Muscle of leg (tissue), 3 donors: ENCODE measurements at regions not wholly inside any gene's neighbourhood (a gene's known extent, or its start where the extent isn't known, plus 50 kb on each side); places are given as distances from the start of the nearest gene placed in this dataset.
A peak's percentile ranks its signal among the peaks of the same experiment; 100 is the strongest.

Source experiments
- DNase-seq: peaks from one replicate; pipeline ENCODE4 v3.0.0; 2013
- H3K27ac ChIP-seq: one replicate; pipeline ENCODE4 v1.5.1; 2013; ENCODE audit warnings: mild to moderate bottlenecking, low read length, control low read depth
- H3K27me3 ChIP-seq: one replicate; pipeline ENCODE4 v1.6.1; 2013; ENCODE audit warnings: low read length; ENCODE audit not compliant: control insufficient read depth, insufficient read depth
- H3K36me3 ChIP-seq: one replicate; pipeline ENCODE4 v1.6.1; 2013; ENCODE audit warnings: low read length; ENCODE audit not compliant: control insufficient read depth, insufficient read depth
- H3K4me1 ChIP-seq: one replicate; pipeline ENCODE4 v1.6.1; 2013; ENCODE audit warnings: low read length; ENCODE audit not compliant: control insufficient read depth, insufficient read depth
- H3K4me3 ChIP-seq: one replicate; pipeline ENCODE4 v1.5.1; 2013; ENCODE audit warnings: low read length, control low read depth
- H3K9me3 ChIP-seq: replicated peaks from 2 replicates; pipeline ENCODE4 v1.6.1; 2013; ENCODE audit warnings: low read depth, low read length; ENCODE audit not compliant: control insufficient read depth
- WGBS: methylation state at CpG from one replicate; pipeline ENCODE4 v1.1.5; 2013; ENCODE audit warnings: missing lambda C conversion rate; ENCODE audit not compliant: insufficient coverage; 5-methylcytosine and 5-hydroxymethylcytosine counted together

DNA sequence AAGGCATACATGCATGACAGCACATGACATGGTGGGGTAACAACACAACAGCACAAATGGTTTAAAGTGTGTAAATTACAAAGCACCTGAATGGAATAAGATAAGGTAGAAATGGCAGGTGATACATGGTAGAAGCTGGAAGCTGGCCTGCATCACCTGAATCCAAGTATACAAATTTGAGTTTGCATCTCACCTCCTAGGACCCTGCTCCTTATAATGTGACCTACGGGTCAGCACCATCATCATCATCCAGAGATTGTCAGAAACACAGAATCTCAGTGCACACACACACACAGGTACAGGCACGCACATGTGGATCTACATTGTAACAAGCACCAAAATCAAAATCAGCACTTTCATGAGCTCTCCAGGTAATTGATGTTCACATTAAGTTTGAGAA lies 1048.2 kb upstream of the AUTS2 start:
- peaks cover 1% of the 10 kb centered on the region for H3K27me3 ChIP-seq
- H3K9me3 ChIP-seq, result no peaks in the 10 kb centered on the region
- H3K36me3 ChIP-seq, result no peaks in the 10 kb centered on the region
- no peak for DNase-seq
- no peak overlapping the region for H3K4me3 ChIP-seq
- no peak overlapping the region for H3K27ac ChIP-seq
- H3K4me1 ChIP-seq, result no peaks in the 10 kb centered on the region
- WGBS, result 100% methylated on average over 1 of the region's 2 CpGs

DNA sequence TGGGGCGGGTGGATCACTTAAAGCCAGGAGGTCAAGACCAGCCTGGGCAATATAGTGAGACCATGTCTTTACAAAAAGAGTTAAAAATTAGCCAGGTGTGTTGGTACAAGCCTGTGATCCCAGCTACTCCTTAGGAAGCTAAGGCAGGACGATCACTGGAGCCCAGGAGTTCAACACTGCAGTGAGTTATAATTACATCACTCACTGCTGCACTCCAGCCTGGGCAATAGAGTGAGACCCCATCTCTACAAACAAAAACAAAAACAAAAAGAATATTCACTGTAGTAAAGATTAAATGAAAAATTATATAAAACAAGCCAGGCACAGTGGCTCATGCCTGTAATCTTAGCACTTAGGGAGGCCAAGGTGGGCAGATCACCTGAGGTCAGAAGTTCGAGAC lies 1047.6 kb upstream of the AUTS2 start:
- DNase-seq, result no peak
- Histone ChIP-seq H3K4me1 (no peaks in the 10 kb centered on the region), H3K27ac (no peak overlapping the region), H3K9me3 (no peaks in the 10 kb centered on the region), H3K36me3 (no peaks in the 10 kb centered on the region), H3K27me3 (no peaks in the 10 kb centered on the region), H3K4me3 (no peak overlapping the region)
- WGBS, result 88% methylated on average over 1 of the region's 3 CpGs

DNA sequence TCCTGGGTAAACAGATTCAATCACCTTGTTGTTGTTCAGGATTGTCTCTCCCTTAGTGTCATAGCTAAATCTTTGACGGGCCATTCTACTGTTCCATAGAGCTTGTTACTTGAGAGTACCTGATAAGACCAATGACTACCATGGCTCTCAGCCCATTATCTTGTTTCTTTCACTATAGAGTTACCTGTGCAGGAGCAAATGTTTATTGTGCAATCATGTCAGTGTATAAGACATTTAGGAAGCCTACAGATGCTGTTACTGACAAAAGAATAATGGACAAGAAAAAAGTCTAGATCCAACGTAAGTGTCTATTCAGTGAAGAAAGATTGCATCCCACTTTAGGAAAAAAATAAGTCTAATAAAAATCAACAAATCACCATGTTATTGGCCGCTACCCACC lies 1041.7 kb upstream of the AUTS2 start:
- H3K36me3 ChIP-seq, result no peaks in the 10 kb centered on the region
- H3K4me1 ChIP-seq, result no peaks in the 10 kb centered on the region
- no peak for DNase-seq
- H3K27ac ChIP-seq, result no peak overlapping the region
- no peaks in the 10 kb centered on the region for H3K9me3 ChIP-seq
- no peaks in the 10 kb centered on the region for H3K27me3 ChIP-seq
- WGBS, result 100% methylated on average over 1 of the region's 3 CpGs
- no peak overlapping the region for H3K4me3 ChIP-seq

DNA sequence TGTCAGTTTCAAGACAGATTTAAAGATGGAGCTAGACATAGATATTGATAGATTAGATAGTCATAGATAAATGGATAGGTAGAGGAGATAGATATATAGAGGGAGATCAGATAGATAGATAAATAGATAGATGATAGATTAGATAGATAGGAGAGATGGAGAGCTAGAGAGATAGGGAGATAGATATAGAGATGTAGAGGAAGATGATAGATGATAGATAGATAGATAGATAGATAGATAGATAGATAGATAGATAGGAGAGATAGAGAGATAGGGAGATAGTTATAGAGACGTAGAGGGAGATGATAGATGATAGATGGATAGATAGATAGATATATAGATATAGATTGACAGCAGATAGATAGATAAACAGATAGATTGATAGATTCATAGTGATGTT lies 1038.8 kb upstream of the AUTS2 start:
- Histone ChIP-seq H3K27ac (no peak overlapping the region), H3K9me3 (no peaks in the 10 kb centered on the region), H3K4me1 (no peaks in the 10 kb centered on the region), H3K4me3 (no peak overlapping the region), H3K36me3 (no peaks in the 10 kb centered on the region), H3K27me3 (no peaks in the 10 kb centered on the region)
- no peak for DNase-seq
- no CpG with 5 or more reads among the region's 1 CpG for WGBS

DNA sequence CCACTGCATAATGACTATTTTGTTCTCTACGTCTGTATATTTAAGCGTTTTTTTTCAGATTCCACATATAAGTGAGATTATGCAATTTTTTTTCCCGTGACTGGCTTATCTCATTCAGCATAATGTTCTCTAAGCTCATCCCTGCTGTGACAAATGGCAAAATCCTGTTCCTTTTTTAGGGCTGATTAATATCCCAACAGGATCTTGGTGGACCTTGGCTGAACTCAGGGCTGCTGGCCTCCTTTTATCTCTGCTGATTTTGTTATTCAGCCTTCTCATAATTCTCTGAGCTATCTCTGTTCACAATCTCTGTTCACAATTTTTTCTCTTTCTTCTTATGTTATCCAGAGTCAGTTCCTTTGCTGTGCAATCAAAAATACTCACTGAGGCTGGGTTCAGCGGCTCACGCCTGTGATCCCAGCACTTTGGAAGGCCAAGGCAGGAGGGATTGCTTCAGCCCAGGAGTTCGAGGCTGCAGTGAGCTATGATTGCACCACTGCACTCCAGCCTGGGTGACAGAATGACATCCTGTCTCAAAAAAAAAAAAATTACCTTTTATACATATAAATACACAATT lies 1035.9 kb upstream of the AUTS2 start:
- no peaks in the 10 kb centered on the region for H3K4me1 ChIP-seq
- no peaks in the 10 kb centered on the region for H3K9me3 ChIP-seq
- no peaks in the 10 kb centered on the region for H3K36me3 ChIP-seq
- no peak overlapping the region for H3K4me3 ChIP-seq
- WGBS, result 70% methylated on average over 3 of the region's 6 CpGs
- no peak for DNase-seq
- no peak overlapping the region for H3K27ac ChIP-seq
- H3K27me3 ChIP-seq, result no peaks in the 10 kb centered on the region

DNA sequence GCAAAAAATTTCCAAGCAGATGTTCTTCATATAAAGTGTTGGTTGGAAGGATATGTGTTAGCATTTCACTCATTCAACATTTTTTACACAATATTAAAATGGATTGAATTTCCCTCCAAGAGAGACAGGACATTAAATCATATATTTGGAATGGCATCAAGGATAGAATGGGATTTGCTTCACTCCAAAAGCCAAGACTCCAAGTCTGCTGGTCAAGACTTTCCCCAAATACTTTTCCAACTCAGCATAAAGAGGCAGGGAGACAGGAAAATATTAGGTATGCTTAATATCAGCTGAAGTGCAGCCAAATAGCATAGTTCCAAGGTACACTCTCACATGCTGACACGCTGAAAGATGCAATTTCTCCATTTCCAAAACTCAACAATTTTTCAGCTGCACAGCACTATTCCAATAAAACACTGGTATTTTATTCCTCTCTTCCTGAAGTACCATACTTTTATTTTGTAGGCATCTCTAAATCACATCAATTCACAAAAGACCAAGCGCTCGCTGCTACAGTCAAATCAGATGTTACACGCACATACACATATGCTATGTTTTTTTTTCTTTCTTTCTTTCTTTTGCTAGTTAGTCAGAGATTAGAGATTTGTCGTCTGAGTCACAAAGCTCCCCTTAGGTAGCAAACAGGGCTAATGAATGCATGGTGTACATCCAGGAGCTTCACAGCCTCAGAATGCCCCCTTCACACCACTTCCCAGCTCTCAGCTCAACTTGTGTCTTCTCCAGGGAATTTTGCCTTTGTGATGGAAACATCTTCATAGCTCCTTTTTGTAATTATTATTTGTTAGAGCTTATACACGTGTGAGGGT lies 1033.8 kb upstream of the AUTS2 start:
- H3K27me3 ChIP-seq, result no peaks in the 10 kb centered on the region
- peak overlapping the region; percentile 71 for H3K27ac ChIP-seq
- H3K4me3 ChIP-seq, result no peak overlapping the region
- 0% methylated on average over 1 of the region's 6 CpGs for WGBS
- no peaks in the 10 kb centered on the region for H3K4me1 ChIP-seq
- no peaks in the 10 kb centered on the region for H3K9me3 ChIP-seq
- no peaks in the 10 kb centered on the region for H3K36me3 ChIP-seq
- peak; percentile 96 for DNase-seq

DNA sequence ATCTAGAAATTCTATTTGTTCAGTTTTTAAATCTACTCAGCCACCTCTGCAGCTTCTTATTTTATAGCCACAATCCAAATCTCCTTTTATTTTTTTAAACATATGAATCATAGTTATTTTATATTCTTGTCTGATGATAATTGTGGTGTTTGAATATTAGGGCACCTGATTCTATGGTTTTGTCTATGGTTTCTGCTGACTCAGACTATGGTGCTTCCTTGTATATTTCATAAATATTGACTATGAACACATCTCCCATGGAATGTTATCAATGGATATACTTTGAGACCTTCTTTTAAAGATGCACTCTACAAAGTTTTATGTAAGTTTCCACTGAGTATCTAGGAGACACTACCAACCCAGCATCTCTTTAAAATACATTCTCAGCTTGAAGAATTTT lies 1027.0 kb upstream of the AUTS2 start:
- Histone ChIP-seq H3K4me3 (no peak overlapping the region), H3K9me3 (no peaks in the 10 kb centered on the region), H3K27me3 (no peaks in the 10 kb centered on the region), H3K4me1 (no peaks in the 10 kb centered on the region), H3K27ac (no peak overlapping the region), H3K36me3 (no peaks in the 10 kb centered on the region)
- no peak for DNase-seq

DNA sequence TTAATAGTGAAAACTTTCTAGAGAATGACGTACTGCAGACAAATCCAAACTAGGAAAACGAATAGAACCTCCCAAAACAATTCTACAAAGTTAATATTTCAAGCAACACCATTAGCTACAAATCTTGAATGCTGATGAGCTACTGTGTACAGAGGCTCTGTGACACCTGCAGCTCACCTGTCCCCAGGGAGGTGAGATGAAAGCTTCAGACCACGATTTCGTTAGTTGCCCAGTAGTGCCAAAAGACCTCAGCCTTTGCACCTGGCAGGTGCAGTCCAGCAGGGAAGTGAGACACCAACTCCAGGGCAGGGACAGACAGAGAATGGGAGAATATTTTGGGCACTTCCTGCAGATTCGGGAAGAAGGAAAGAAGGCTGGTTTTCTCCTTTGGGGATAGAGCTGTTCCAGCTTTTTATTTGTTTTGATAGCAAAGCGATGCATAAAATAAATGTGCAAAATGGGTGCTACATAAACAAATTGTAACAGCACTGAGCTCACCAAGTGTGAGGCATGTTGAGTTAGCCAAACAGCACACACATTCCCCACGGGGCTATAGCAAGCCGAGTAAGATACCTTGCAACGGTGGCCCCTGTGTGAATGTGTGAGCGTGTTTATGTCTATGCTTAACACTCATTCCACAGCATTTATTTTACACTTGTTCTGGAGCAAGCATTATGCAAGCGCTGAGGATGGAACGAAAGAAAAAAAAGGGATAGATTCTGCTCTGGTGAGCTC lies 1024.8 kb upstream of the AUTS2 start:
- WGBS, result 60% methylated on average over 2 of the region's 12 CpGs
- Histone ChIP-seq H3K9me3 (no peaks in the 10 kb centered on the region), H3K27ac (no peak overlapping the region)

DNA sequence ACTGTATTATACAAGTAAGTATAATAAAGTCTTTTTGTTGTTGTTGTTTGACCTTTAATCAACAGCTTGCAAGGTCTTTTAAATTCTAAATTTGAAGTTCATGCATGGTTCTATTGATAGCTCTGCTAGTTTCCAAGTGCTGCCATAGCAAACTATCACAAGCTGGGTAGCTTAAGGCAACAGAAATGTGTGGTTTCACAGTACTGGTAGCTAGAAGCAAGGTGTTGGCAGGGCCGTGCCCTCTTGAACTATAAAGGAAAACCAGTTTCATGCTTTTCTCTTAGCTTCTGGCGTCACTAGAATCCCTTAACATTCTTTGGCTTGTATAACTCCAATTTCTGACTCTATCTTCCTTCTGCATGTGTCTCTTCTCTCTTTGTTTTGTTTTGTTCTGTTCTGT lies 1021.9 kb upstream of the AUTS2 start:
- H3K27me3 ChIP-seq, result no peaks in the 10 kb centered on the region
- H3K4me1 ChIP-seq, result no peaks in the 10 kb centered on the region
- WGBS, result 60% methylated on average over 1 of the region's 2 CpGs
- H3K4me3 ChIP-seq, result no peak overlapping the region
- no peaks in the 10 kb centered on the region for H3K36me3 ChIP-seq
- no peak overlapping the region for H3K27ac ChIP-seq
- H3K9me3 ChIP-seq, result peaks cover 4% of the 10 kb centered on the region
- no peak for DNase-seq

More for the DNA sequence above, 1024.8 kb upstream of the AUTS2 start:
- DNase-seq, result no peak
- no peak overlapping the region for H3K4me3 ChIP-seq
- H3K36me3 ChIP-seq, result no peaks in the 10 kb centered on the region
- H3K27me3 ChIP-seq, result no peaks in the 10 kb centered on the region
- no peaks in the 10 kb centered on the region for H3K4me1 ChIP-seq

DNA sequence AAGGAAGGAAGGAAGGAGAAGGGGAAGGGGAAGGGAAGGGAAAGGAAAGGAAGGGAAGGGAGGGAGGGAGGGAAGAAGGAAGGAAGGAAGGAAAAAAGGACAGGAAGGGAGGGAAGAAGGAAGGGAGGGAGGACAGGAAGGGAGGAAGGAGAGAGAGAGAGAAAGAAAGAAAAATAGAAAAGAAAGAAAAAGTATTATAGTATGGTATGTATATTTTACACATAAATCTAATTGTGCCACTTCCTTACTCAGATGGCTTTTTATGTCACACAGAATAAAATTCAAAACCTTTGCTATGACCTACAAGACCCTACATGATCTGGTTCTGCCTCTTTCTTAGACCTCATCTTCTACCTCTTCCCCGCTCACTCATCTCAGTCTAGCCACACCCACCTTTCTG lies 1016.9 kb upstream of the AUTS2 start:
- no peaks in the 10 kb centered on the region for H3K27me3 ChIP-seq
- no peaks in the 10 kb centered on the region for H3K4me1 ChIP-seq
- peaks cover 8% of the 10 kb centered on the region for H3K9me3 ChIP-seq
- no CpG with 5 or more reads among the region's 1 CpG for WGBS
- no peaks in the 10 kb centered on the region for H3K36me3 ChIP-seq
- no peak overlapping the region for H3K27ac ChIP-seq
- DNase-seq, result no peak
- no peak overlapping the region for H3K4me3 ChIP-seq
